Upper lobe of left lung (tissue), 4 donors: ENCODE measurements at regions not wholly inside any gene's neighbourhood (a gene's known extent, or its start where the extent isn't known, plus 50 kb on each side); places are given as distances from the start of the nearest gene placed in this dataset.

Experiments
- CTCF ChIP-seq, 6 experiments: fragments of 450-650 bp in 4 of 6; fragments of 200-600 bp in 2 of 6; sonication (generic) in 2 of 6; IDR thresholded peaks; one replicate each; pipeline ENCODE4 v1.5.1; 2016 to 2019; ENCODE audit warnings: antibody characterized with exemption in 6 of 6
- EP300 ChIP-seq, 4 donors: sonication (generic); formaldehyde crosslinking; IDR thresholded peaks; one replicate each; pipeline ENCODE4 v1.5.1; 2017; ENCODE audit warnings: antibody characterized with exemption in 4 of 4, control low read depth in 2 of 4

- TF ChIP-seq CTCF (IDR thresholded peaks at IDR 0.05) (no peak), EP300 (IDR thresholded peaks at IDR 0.05) (no peak)
These were observed 2126.8 kb downstream of the PCDH9 start for GRCh38 chr13:65103351-65103750.
